ENCODE measurements at regions not wholly inside any gene's neighbourhood (a gene's known extent, or its start where the extent isn't known, plus 50 kb on each side); places are given as distances from the start of the nearest gene placed in this dataset.
"Not testable (repeated sequence)": the region's sequence is repeated elsewhere in the genome, so short reads cannot be mapped to it uniquely, and the experiment has no call there.

DNA sequence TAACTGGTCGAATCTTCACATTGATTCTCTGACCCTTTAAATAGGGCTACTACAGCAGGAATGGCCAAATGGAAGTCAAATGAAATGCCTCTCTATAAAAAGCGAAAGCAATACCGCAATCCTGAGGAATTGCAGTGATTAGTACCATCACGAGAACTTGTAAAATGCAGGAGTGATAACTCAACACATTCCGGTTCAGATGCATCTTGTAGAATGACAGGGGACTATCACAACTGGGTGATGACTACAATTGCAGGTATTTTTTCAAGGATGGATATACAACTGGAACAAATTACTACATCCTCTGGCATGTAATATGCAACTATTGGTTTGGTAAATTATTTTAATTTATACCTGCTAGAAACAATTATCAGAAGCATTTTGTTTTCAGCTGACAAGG, 140.4 kb downstream of the PCDH20 start:
- H3K27ac ChIP-seq, result no peak overlapping the region
- H3K4me1 ChIP-seq, result no peaks in the 10 kb centered on the region
- no peak overlapping the region for H3K4me3 ChIP-seq
- TF ChIP-seq Cebpa-rat (IDR thresholded peaks at IDR 0.05), result no peak
- no peak overlapping the region for H3K4me2 ChIP-seq
- no peaks in the 10 kb centered on the region for H4K20me1 ChIP-seq
- H3K9me3 ChIP-seq, result no peaks in the 10 kb centered on the region
- H3K9ac ChIP-seq, result no peak overlapping the region
- H3K36me3 ChIP-seq, result no peaks in the 10 kb centered on the region
- H3K27me3 ChIP-seq, result no peaks in the 10 kb centered on the region

DNA sequence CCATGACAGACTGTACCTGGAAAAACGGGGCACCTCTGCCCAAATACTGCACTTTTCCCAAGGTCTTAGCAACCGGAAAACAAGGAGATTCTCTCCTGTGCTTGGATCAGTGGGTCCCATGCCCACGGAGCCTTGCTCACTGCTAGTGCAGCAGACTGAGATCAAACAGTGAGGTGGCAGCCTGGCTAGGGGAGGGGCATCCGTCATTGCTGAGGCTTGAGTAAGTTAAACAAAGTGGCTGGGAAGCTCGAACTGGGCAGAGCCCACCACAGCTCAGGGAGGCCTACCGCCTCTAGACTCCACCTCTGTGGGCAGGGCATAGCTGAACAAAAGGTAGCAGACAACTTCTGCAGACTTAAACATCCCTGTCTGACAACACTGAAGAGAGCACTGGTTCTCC, 148.8 kb downstream of the PCDH20 start:
- H4K20me1 ChIP-seq, H3K4me3 ChIP-seq, H3K9ac ChIP-seq, H3K36me3 ChIP-seq, H3K27me3 ChIP-seq, H3K4me2 ChIP-seq, H3K27ac ChIP-seq, H3K4me1 ChIP-seq: not testable (repeated sequence)
- H3K9me3 ChIP-seq, result peaks cover 11% of the 10 kb centered on the region; the same call in 1 of the 2 replicates

DNA sequence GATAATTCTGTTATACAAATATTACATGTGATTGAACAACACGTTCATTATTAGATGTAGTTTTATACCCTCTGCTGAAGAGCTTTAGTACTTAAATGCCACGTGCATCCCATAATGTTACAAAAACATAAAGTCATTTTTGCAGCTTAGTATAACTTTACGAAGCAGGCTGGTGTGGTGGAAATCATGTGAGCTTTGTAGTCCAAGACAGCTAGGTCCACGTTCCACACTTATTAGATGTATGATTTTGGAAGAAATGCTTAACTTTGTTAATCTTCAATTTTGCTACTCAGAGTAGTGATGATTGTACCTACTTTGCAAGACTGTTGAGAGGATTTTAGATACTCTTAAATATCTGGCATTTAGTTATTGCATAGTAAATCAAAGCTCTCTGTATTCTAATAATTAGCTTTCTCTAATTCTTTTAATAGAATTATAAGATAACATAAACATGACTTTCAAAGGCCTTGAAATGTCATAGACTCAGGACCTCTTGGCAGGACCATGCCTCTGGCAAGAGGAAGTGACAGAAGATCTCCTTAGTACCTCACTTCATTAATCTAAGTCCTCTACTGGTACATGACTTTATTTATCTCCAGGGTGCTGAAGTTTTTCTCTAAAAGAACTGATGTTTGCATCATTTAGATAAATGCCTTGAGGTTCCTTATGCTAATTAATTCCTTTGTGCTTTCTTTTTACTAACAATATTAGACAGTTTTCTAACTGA, 153.7 kb downstream of the PCDH20 start:
- Histone ChIP-seq H4K20me1 (no peaks in the 10 kb centered on the region), H3K4me3 (no peak overlapping the region), H3K9me3 (0 out of 2 replicates have a peak, but pooled peaks cover 4% of the 10 kb centered on the region), H3K36me3 (no peaks in the 10 kb centered on the region), H3K27ac (no peak overlapping the region), H3K4me2 (no peak overlapping the region), H3K4me1 (peaks cover 10% of the 10 kb centered on the region), H3K27me3 (no peaks in the 10 kb centered on the region), H3K9ac (no peak overlapping the region)
- no peak for TF ChIP-seq Cebpa-rat (IDR thresholded peaks at IDR 0.05)

DNA sequence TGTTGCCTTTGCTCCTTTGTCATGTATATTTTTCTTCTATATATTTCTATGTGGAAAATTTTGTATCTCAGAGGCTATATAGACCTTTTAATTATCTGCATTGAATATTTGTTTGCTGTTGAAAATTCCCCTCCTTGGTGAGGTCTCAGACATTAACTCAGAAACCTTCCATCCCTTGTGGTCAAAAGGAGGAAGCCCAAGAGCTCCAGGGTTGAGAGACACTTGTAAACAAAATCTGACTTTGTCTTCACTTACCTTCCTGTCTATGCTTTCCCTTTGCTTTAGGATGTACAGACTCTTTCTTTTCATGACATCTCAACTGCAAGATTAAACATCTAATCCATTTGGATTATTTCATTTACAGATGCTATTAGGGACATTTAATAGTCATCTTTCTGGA, 157.5 kb downstream of the PCDH20 start:
- H3K4me2 ChIP-seq, result peak overlapping the region; percentile 39
- H3K9ac ChIP-seq, result no peak overlapping the region
- H3K4me1 ChIP-seq, result peaks cover 10% of the 10 kb centered on the region
- H3K9me3 ChIP-seq, result no peaks in the 10 kb centered on the region
- H3K4me3 ChIP-seq, result no peak overlapping the region
- no peak overlapping the region for H3K27ac ChIP-seq
- H4K20me1 ChIP-seq, result no peaks in the 10 kb centered on the region
- no peaks in the 10 kb centered on the region for H3K36me3 ChIP-seq
- H3K27me3 ChIP-seq, result no peaks in the 10 kb centered on the region
- TF ChIP-seq Cebpa-rat (IDR thresholded peaks at IDR 0.05), result no peak

DNA sequence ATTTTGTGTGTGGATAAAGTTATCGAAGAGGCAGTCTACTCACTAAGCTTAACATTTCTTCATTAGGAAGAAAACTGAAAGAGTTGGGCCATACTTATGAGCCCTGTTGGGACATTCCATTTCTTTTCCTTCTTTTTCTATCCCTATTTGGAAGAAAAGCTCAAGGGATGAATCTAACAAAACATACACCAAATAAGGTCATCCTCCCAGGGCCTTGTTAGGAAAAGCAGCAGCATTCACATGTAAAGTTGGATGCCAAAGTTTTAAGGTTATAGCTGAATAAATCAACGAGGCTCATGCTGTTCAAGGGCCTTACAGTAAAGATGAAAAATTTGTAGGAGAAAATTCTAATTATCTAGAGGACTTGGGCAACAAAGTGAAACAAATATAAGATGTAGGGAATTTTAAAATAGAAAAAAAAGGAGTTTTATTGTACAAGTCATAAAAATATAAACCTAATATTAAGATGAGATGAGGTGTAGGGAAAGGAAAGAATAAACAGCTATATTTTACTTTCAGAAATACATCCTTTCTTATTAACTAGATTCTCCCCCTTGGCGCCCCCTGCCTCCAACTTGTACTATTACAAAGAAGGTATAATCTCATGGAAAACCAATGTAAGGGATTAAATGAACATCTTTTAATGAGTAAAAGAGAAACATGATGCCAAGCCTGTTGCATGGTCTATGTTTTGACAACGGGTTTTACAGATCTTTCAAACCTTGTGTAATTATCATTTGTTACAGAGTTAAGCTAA, 160.4 kb downstream of the PCDH20 start:
- Histone ChIP-seq H3K4me3 (no peak overlapping the region), H3K4me1 (peaks cover 10% of the 10 kb centered on the region), H3K36me3 (no peaks in the 10 kb centered on the region), H3K27me3 (no peaks in the 10 kb centered on the region), H3K27ac (no peak overlapping the region), H3K9ac (no peak overlapping the region), H4K20me1 (no peaks in the 10 kb centered on the region), H3K9me3 (no peaks in the 10 kb centered on the region), H3K4me2 (no peak overlapping the region)
- TF ChIP-seq Cebpa-rat (IDR thresholded peaks at IDR 0.05), result no peak

DNA sequence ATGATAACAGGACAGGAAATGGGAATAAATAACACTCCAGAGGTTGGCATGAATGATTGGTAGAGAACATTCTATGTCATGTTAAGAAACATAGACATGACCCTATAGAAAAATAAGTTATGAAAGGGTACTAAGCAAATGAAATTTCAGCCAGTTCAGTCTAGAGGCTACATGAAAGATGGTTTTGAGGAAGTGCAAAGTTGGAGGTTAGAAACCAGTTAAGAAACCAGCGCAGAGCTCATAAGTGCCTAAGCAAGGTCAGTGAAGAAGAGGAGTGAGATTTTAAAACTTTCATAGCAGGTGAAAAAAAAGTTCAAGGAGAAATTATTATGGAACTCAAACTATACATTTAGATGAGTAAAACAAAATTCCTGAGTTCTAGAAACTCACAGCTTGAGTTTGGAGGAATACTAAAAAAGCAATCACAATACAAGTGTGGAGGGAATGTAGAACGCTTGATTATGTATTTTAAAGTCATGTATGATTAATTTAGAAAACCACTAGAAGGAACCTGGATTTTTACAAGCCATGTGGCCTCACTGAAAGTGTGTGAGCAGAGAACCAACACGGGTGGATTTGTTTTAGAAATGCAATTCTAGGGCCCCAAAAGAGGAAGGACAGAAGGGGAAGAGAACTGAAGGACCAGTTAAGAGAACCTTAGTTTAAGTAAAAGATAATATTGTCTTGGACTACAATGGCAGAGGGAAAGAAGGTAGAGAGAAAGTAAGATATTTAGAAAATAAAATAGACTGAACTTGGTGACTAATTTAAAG, 162.4 kb downstream of the PCDH20 start:
- Histone ChIP-seq H4K20me1 (no peaks in the 10 kb centered on the region), H3K9ac (no peak overlapping the region), H3K4me3 (no peak overlapping the region), H3K36me3 (no peaks in the 10 kb centered on the region), H3K27ac (no peak overlapping the region), H3K4me2 (no peak overlapping the region), H3K9me3 (no peaks in the 10 kb centered on the region), H3K27me3 (no peaks in the 10 kb centered on the region), H3K4me1 (peaks cover 7% of the 10 kb centered on the region)
- TF ChIP-seq Cebpa-rat (IDR thresholded peaks at IDR 0.05), result no peak

DNA sequence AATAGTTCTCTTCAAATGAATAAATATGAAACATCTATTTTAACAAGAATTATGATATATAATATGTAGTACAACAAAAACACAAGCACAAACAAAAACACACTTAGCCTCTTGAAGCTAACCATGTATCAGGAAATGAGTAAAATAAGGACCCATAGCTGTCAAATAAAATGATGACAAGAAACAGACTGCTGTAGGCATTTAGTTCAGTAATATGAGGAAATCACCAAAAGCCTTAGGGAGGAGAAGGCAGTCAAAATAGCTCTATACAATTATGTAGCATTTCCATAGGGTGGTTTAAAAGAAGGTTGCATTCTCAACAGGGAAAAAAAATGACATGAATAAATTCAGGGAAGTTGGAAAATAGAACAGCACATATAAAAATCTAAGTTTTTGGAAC, 163.4 kb downstream of the PCDH20 start:
- H3K4me1 ChIP-seq, result no peaks in the 10 kb centered on the region
- no peaks in the 10 kb centered on the region for H3K27me3 ChIP-seq
- H4K20me1 ChIP-seq, result no peaks in the 10 kb centered on the region
- H3K4me3 ChIP-seq, result no peak overlapping the region
- H3K4me2 ChIP-seq, result no peak overlapping the region
- H3K27ac ChIP-seq, result no peak overlapping the region
- H3K9me3 ChIP-seq, result no peaks in the 10 kb centered on the region
- H3K9ac ChIP-seq, result no peak overlapping the region
- TF ChIP-seq Cebpa-rat (IDR thresholded peaks at IDR 0.05), result no peak
- no peaks in the 10 kb centered on the region for H3K36me3 ChIP-seq

DNA sequence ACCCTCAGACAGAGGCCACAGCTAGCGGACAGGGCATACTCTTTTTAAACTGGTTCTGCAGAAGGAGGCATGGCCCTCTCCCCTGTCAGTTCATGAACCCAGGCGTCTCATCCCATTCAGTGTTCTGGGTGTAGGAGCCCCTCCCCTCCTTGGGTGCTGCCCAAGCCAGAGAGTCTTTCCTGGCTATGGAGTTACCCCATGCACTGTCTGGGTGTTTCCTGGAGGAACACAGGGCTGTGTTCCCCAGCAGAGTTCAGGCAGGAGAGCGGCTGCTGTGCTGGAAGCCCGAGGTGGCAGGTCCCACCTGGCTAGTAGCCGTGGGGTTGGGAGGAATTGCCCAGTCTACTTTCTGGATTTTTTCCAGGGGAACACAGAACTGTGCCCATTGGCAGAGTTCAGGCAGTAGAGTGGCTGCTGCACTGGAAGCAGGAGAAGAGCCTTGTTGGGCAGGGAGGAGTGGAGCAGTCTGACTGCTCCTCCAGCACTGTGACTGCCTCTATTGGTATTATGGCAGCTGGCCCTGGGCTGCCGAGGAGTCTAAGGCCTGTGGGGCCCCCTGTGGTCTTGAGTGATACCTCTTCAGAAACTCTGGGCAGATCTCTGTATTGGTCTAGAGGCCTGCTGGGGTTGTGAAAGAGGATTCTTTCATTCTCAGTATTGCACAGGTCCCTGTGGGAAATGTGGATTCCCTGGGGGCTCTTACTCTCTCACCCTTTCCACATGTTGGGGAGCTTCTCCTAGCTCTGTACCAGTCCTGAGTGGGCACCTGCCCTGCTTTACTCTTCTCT, 168.3 kb downstream of the PCDH20 start:
- H4K20me1 ChIP-seq, result no peaks in the 10 kb centered on the region
- no peak for TF ChIP-seq Cebpa-rat (IDR thresholded peaks at IDR 0.05)
- no peaks in the 10 kb centered on the region for H3K27me3 ChIP-seq
- H3K9ac ChIP-seq, result no peak overlapping the region
- no peaks in the 10 kb centered on the region for H3K4me1 ChIP-seq
- no peaks in the 10 kb centered on the region for H3K36me3 ChIP-seq
- no peaks in the 10 kb centered on the region for H3K9me3 ChIP-seq
- no peak overlapping the region for H3K27ac ChIP-seq
- H3K4me2 ChIP-seq, result no peak overlapping the region
- no peak overlapping the region for H3K4me3 ChIP-seq

DNA sequence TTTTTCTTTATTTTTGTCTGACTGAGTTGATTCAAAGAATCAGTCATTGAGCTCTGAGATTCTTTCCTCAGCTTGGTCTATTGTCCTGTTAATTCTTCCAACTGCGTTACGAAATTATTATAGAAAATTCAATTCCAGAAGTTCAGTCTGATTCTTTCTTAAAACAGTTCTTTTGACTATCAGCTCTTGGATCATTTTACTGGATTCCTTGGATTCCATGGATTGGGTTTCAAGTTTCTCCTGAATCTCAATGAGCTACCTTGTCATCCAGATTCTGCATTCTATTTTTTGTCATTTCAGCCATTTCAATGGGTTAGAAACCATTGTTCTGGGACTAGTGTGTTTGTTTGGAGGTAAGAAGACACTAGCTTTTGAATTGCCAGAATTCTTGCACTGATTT, 169.3 kb downstream of the PCDH20 start:
- TF ChIP-seq Cebpa-rat (IDR thresholded peaks at IDR 0.05), result no peak
- Histone ChIP-seq H4K20me1 (no peaks in the 10 kb centered on the region), H3K9ac (no peak overlapping the region), H3K4me1 (no peaks in the 10 kb centered on the region), H3K4me2 (no peak overlapping the region), H3K27me3 (no peaks in the 10 kb centered on the region), H3K27ac (no peak overlapping the region), H3K9me3 (no peaks in the 10 kb centered on the region), H3K36me3 (no peaks in the 10 kb centered on the region), H3K4me3 (no peak overlapping the region)

Measured in BLaER1 (cell line).